HG03280 (cell line): ENCODE measurements at regions not wholly inside any gene's neighbourhood (a gene's known extent, or its start where the extent isn't known, plus 50 kb on each side); places are given as distances from the start of the nearest gene placed in this dataset.

Experiments
- ATAC-seq: cut with Tn5 transposase; IDR thresholded peaks from one replicate; pipeline ENCODE4 v1.9.1; 2021; ENCODE audit warnings: mild to moderate bottlenecking, moderate library complexity; ENCODE audit not compliant: unreplicated experiment

DNA sequence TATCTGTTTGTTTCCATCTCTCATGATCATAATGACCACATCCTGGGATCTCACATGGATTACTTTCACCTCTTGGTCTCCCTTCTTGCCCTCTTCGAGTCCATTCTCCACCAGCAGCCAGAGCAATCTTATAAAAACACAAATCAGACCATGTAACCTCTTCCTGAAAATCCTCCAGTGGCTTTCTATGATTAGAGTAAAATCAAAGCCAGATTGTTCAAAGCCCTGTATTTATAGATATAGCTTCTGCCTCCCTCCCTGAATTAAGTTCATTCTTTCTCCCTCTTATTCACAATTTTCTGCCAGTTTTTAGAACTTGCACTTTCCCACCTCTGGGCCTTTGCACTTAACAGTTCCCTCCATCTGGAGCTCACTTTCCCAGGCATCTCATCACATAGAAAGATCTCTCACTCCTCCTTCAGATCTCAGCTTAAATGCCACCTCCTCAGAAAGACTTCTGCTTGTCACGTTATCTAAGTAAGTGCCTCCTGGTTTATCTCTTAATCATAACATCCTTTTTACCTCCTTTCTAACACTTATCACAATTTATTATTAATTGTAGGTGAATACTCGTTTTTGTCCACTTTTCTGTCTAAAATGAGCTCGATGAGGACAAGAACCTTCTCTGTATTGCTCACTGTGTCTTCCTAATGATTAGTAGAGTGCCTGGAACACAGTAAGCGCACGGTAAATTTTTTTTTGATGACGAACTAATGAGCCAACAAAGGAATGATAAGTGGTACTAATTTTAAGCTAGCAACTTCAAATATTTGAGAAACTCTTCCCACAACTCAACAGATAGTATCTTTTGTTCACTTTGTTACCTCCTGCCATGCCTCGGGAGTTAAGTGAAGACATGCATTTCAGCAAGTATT lies 80.5 kb downstream of the CYB561 start:
- no peak for ATAC-seq

DNA sequence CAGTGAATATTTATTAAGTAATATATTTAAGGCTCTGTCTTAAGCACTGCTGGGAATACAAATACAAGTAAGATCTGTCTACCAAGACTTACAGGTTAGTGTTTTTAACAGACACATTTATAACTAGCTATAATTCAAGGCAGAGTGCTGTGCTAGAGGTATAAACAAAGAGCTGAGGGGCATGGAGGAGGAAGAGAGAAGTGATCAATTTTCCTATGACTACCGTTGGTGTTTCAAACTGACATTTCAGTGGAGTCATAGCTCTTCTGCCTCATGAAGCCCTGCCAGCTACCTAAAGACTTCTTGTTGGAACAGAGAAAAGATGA lies 79.9 kb downstream of the CYB561 start:
- ATAC-seq: no peak

DNA sequence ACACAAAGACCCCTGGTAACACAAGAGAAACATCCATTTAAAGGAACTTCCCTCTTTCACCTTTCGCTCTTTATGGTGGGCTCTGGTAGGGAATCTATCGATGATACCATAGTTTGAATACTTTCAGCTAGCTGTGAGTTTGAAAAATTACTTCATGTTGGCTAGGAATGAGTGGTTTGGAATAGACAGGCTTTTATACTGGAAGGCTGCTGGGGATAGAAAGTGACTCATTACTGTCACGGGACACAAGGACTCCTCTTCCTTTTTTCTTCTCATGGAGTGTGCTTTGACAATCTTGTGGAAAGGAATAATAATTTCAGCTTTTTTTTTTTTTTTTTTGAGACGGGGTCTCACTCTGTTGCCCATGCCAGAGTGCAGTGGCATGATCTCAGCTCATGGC lies 76.9 kb downstream of the CYB561 start:
- ATAC-seq: no peak

DNA sequence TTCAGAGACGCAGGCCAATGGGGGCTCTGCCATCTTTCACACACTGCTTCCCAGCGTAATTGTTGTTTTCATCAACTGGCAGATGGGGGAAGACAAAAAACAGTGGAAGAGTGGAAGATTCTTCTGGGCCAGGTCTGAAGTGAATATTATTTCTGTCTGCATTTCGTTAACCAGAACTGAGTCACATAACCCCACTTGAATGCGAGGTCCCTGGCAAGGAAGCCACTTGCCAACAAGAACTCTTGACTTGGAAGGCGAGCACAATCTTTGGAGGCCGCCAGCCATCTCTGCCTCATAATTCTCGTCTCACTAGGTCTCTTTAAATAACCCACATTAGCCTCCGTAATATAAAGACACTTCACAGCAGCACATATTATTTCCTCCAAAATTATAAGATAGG lies 75.4 kb downstream of the CYB561 start:
- no peak for ATAC-seq

DNA sequence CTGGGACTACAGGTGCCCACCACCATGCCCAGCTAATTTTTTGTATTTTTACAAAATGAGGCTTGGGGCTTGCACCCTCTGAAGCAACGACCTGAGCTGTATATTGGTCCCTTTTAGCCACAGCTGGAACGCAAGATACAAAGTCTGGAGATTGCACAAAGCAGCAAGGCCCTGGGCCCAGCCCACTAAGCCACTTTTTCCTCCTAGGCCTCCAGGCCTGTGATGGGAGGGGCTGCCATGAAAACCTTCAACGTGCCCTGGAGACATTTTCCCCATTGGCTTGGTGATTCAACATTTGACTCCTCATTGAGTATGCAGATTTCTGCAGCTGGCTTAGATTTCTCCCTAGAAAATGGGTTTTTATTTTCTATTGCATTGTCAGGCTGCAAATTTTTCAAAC lies 69.2 kb downstream of the CYB561 start:
- ATAC-seq: no peak

DNA sequence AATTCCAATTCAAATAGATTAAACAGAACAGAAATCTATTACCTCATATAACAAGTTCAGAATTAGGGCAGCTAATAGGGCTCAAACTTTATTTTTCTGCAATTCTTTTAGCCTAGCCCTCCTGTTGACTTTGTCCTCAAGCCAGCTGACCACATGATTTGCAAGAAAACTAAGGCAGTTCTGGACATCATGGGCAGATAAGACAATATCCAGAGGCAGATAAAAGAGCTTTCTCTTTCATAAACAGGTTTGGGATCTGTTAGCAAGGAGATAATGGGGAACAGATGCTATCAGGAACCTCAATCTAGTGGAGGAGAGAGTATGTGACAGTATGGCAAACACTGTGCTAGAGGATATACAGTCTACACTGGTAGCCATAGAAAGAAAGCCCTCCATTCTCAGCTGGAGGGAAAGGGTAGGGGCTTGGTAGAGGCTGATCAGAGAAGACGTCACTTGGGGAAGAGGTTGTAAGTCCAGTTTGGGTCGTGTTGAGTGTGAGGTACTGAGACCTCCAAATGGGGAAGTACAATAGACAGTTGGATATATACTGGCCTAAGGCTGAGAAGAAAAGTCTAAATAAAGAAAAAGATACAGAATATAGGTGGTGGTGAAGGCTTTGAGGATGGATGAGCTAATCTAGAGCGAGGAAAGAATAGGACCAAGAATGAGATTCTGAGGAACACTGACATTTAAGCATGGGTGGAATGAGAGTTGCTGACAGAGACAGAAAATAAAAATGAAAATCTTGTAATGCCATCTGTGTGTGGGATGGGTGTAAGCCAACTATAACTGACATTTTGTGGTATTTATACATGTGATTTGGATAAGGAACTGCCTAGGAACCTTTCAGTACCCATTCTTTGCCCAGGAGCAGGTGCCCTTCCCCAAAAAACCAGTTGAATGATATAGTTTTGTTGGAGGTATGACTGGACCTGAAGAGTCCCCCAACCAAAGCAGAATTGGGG lies 67.4 kb downstream of the CYB561 start:
- ATAC-seq: no peak

DNA sequence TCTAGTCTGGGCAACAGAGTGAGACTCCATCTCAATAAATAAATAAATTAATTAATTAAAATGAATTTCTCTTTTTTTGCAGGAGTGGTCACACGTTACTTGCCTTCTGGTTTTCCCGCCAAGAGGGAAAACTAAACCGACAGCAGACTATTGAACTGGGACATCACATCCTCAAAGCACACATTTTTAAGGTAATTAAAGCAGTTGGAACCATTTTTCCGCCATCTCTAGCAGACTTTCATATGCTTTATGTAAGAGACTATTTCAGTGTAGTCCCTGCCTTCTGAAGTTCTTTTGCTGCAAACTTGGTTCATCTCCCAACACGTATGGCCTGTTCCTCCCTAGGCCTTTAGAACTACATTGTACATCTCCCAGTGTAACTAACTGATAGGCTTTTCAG lies 66.5 kb downstream of the CYB561 start:
- no peak for ATAC-seq

DNA sequence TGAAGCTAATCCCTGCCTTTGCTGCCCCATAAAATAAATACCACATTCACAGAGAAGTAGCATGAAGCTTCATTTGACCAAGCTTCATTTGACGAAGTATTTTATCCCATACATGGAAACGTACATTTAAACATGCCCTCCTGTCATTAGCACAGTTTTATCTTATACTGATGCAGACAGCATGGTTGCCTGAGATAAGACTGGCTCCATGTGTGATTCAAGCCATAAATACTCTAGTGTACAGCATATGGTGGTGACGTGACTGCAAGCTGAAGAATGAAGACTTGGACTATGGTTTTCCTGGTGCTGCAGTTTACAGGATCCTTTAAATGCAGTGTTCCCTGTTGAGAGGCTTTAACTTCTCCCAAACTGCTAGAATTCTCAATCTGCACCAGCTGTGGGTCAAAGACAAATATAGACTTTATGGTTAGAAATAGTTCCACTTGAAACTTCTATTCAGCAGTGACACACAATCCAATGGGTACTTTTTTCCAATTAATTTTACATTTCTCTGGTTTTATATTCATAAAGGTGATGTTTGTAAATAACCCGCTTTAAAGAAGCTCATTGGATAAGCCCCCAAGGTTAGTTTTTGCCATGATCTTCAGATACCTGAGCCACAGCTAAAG lies 64.9 kb downstream of the CYB561 start:
- no peak for ATAC-seq

DNA sequence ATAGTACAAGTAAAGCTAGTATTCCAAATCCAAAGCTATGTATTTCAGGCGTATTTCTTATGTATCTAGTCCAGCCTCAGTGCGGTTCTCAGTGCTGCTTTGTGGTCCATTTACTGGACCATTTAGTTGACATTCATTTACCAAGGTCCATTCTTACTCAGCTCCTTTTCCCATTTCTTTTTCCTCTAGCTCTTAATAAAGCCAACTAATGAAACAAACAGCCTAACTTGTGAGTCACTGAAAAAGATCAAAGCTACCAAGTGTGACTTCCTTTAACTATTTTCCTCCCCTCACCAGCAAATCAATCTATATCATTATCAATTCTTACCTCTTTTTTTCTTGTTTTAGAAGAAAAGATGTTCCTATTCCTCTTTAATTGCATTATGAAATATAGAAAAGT lies 64.0 kb downstream of the CYB561 start:
- ATAC-seq: no peak
